ENCODE measurements at regions not wholly inside any gene's neighbourhood (a gene's known extent, or its start where the extent isn't known, plus 50 kb on each side); places are given as distances from the start of the nearest gene placed in this dataset.

GRCh38 chr4:11263208-11263607, 165.5 kb downstream of the HS3ST1 start:
- H3K27ac ChIP-seq: no peak overlapping the region
- DNase-seq (ENCODE audit: low spot score): no peak
- no peaks in the 10 kb centered on the region for H3K27me3 ChIP-seq (replicated peaks; ENCODE audit: insufficient read depth)
- no peak for ATAC-seq (ENCODE audit: insufficient number of reproducible peaks, low FRiP score, low read depth)
- no peaks in the 10 kb centered on the region for H3K4me1 ChIP-seq (ENCODE audit: control insufficient read depth in 1 of 2, low read depth in 2 of 2)
- H3K4me3 ChIP-seq: no peak overlapping the region
- no peaks in the 10 kb centered on the region for H3K9me3 ChIP-seq
- TF ChIP-seq CTCF (IDR thresholded peaks at IDR 0.05): no peak
- no peaks in the 10 kb centered on the region for H3K36me3 ChIP-seq

GRCh38 chr4:11261066-11261850, 167.4 kb downstream of the HS3ST1 start:
- Histone ChIP-seq H3K4me1 (ENCODE audit: control insufficient read depth in 1 of 2, low read depth in 2 of 2) (no peaks in the 10 kb centered on the region), H3K27ac (no peak overlapping the region), H3K4me3 (no peak overlapping the region), H3K9me3 (no peaks in the 10 kb centered on the region), H3K36me3 (no peaks in the 10 kb centered on the region), H3K27me3 (replicated peaks; ENCODE audit: insufficient read depth) (no peaks in the 10 kb centered on the region)
- DNase-seq (ENCODE audit: low spot score): no peak
- ATAC-seq (ENCODE audit: insufficient number of reproducible peaks, low FRiP score, low read depth): no peak
- no peak for TF ChIP-seq CTCF (IDR thresholded peaks at IDR 0.05)

- H3K9me3 ChIP-seq: no peaks in the 10 kb centered on the region
- no peaks in the 10 kb centered on the region for H3K4me1 ChIP-seq (ENCODE audit: control insufficient read depth in 1 of 2, low read depth in 2 of 2)
- no peak for TF ChIP-seq CTCF (IDR thresholded peaks at IDR 0.05)
- H3K4me3 ChIP-seq: no peak overlapping the region
- ATAC-seq (ENCODE audit: insufficient number of reproducible peaks, low FRiP score, low read depth) (no peak), DNase-seq (ENCODE audit: low spot score) (no peak)
- no peaks in the 10 kb centered on the region for H3K36me3 ChIP-seq
- H3K27ac ChIP-seq: no peak overlapping the region
- H3K27me3 ChIP-seq (replicated peaks; ENCODE audit: insufficient read depth): no peaks in the 10 kb centered on the region
Observed at GRCh38 chr4:11259837-11260236, 168.9 kb downstream of the HS3ST1 start.

GRCh38 chr4:11252149-11252548, 176.5 kb downstream of the HS3ST1 start:
- H3K4me1 ChIP-seq (ENCODE audit: control insufficient read depth in 1 of 2, low read depth in 2 of 2): no peaks in the 10 kb centered on the region
- no peak for ATAC-seq (ENCODE audit: insufficient number of reproducible peaks, low FRiP score, low read depth)

GRCh38 chr4:11250510-11250909, 178.2 kb downstream of the HS3ST1 start:
- Histone ChIP-seq H3K4me1 (ENCODE audit: control insufficient read depth in 1 of 2, low read depth in 2 of 2) (no peaks in the 10 kb centered on the region), H3K4me3 (no peak overlapping the region), H3K36me3 (no peaks in the 10 kb centered on the region), H3K27ac (no peak overlapping the region), H3K27me3 (replicated peaks; ENCODE audit: insufficient read depth) (no peaks in the 10 kb centered on the region), H3K9me3 (no peaks in the 10 kb centered on the region)
- TF ChIP-seq CTCF (IDR thresholded peaks at IDR 0.05): no peak
- no peak for ATAC-seq (ENCODE audit: insufficient number of reproducible peaks, low FRiP score, low read depth)
- DNase-seq (ENCODE audit: low spot score): no peak

More at GRCh38 chr4:11252149-11252548, 176.5 kb downstream of the HS3ST1 start:
- H3K4me3 ChIP-seq: no peak overlapping the region
- no peaks in the 10 kb centered on the region for H3K27me3 ChIP-seq (replicated peaks; ENCODE audit: insufficient read depth)
- H3K36me3 ChIP-seq: no peaks in the 10 kb centered on the region
- DNase-seq (ENCODE audit: low spot score): no peak
- TF ChIP-seq CTCF (IDR thresholded peaks at IDR 0.05): no peak
- no peaks in the 10 kb centered on the region for H3K9me3 ChIP-seq
- H3K27ac ChIP-seq: no peak overlapping the region
